ENCODE measurements at regions not wholly inside any gene's neighbourhood (a gene's known extent, or its start where the extent isn't known, plus 50 kb on each side); places are given as distances from the start of the nearest gene placed in this dataset.

- peaks cover 3% of the 10 kb centered on the region for H3K4me1 Mint-ChIP-seq
- H3K27me3 Mint-ChIP-seq (ENCODE audit: low read depth): no peaks in the 10 kb centered on the region
- H3K27ac Mint-ChIP-seq (ENCODE audit: unreplicated experiment): no peak overlapping the region
- TF ChIP-seq CTCF (conservative IDR thresholded peaks at IDR 0.05): no peak
- no peaks in the 10 kb centered on the region for H3K9me3 Mint-ChIP-seq
- H3K36me3 Mint-ChIP-seq (ENCODE audit: low read depth): no peaks in the 10 kb centered on the region
- H3K4me3 Mint-ChIP-seq: no peak overlapping the region
- no peak for DNase-seq (ENCODE audit: low read depth, low spot score)
Observed at GRCh38 chr1:170240409-170240808, 94.7 kb downstream of the NTMT2 start.

GRCh38 chr1:170241266-170241851 is 95.6 kb downstream of the NTMT2 start:
- DNase-seq (ENCODE audit: low read depth, low spot score): no peak
- H3K36me3 Mint-ChIP-seq (ENCODE audit: low read depth): no peaks in the 10 kb centered on the region
- H3K27me3 Mint-ChIP-seq (ENCODE audit: low read depth): no peaks in the 10 kb centered on the region
- no peak overlapping the region for H3K4me3 Mint-ChIP-seq
- TF ChIP-seq CTCF (conservative IDR thresholded peaks at IDR 0.05): no peak
- H3K4me1 Mint-ChIP-seq: peaks cover 3% of the 10 kb centered on the region
- no peaks in the 10 kb centered on the region for H3K9me3 Mint-ChIP-seq
- no peak overlapping the region for H3K27ac Mint-ChIP-seq (ENCODE audit: unreplicated experiment)

GRCh38 chr1:170247751-170248521 is 102.2 kb downstream of the NTMT2 start:
- TF ChIP-seq CTCF (conservative IDR thresholded peaks at IDR 0.05): no peak
- H3K9me3 Mint-ChIP-seq: peaks cover 18% of the 10 kb centered on the region
- DNase-seq (ENCODE audit: low read depth, low spot score): no peak
- no peaks in the 10 kb centered on the region for H3K36me3 Mint-ChIP-seq (ENCODE audit: low read depth)
- H3K27ac Mint-ChIP-seq (ENCODE audit: unreplicated experiment): no peak overlapping the region
- no peaks in the 10 kb centered on the region for H3K4me1 Mint-ChIP-seq
- H3K4me3 Mint-ChIP-seq: no peak overlapping the region
- no peaks in the 10 kb centered on the region for H3K27me3 Mint-ChIP-seq (ENCODE audit: low read depth)

- Mint-ChIP-seq H3K27me3 (ENCODE audit: low read depth) (no peaks in the 10 kb centered on the region), H3K36me3 (ENCODE audit: low read depth) (no peaks in the 10 kb centered on the region), H3K9me3 (peaks cover 18% of the 10 kb centered on the region), H3K27ac (ENCODE audit: unreplicated experiment) (no peak overlapping the region), H3K4me3 (no peak overlapping the region), H3K4me1 (no peaks in the 10 kb centered on the region)
- TF ChIP-seq CTCF (conservative IDR thresholded peaks at IDR 0.05): no peak
- DNase-seq (ENCODE audit: low read depth, low spot score): no peak
Observed at GRCh38 chr1:170250531-170251276, 104.9 kb downstream of the NTMT2 start.

GRCh38 chr1:170252851-170253579 is 107.3 kb downstream of the NTMT2 start:
- Mint-ChIP-seq H3K4me3 (no peak overlapping the region), H3K27me3 (ENCODE audit: low read depth) (no peaks in the 10 kb centered on the region), H3K4me1 (no peaks in the 10 kb centered on the region), H3K36me3 (ENCODE audit: low read depth) (no peaks in the 10 kb centered on the region), H3K9me3 (peaks cover 18% of the 10 kb centered on the region), H3K27ac (ENCODE audit: unreplicated experiment) (no peak overlapping the region)
- no peak for TF ChIP-seq CTCF (conservative IDR thresholded peaks at IDR 0.05)
- no peak for DNase-seq (ENCODE audit: low read depth, low spot score)

Measured in neural crest cell (in vitro differentiated cells).